Inferior parietal cortex (tissue), 1 donor: ENCODE measurements at regions not wholly inside any gene's neighbourhood (a gene's known extent, or its start where the extent isn't known, plus 50 kb on each side); places are given as distances from the start of the nearest gene placed in this dataset.
A peak's percentile ranks its signal among the peaks of the same experiment; 100 is the strongest.

Source experiments
- DNase-seq: peaks from one replicate; pipeline ENCODE4 v3.0.0-alpha.2; 2016; ENCODE audit errors: extremely low spot score

- no peak for DNase-seq
Measured at GRCh38 chr2:64338910-64339500, 115.0 kb upstream of the LGALSL start.

GRCh38 chr2:64341461-64341860 lies 112.5 kb upstream of the LGALSL start:
- DNase-seq, result no peak

GRCh38 chr2:64342195-64343099 lies 111.5 kb upstream of the LGALSL start:
- no peak for DNase-seq

DNA sequence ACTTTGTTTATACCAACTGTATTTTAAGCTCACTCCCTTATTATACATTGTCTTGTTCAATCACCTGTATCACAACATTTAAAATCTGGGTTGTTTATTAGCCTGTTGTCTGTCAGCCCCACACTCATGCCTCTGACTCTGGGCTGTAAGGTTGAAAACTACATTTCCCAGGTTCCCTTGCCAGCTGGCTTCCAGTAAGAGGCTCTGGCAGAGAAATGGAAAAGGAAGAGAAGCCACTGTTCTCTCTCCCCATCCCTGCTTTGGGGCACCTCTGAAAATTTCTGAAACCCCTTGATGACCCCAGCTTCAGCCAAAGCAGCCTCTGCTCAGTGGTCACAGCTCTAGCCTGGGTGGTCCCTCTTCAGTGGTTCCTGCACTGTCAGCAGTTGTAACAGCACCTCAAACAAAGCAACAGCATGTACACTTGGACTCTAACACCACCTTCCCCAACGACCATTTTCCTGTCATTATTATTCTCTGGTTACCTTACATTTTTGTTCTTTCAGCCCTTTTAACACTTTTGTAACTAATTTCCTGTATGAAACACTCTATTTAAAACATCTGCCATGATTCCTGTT lies 108.9 kb upstream of the LGALSL start:
- no peak for DNase-seq

GRCh38 chr2:64345998-64346397 lies 108.0 kb upstream of the LGALSL start:
- DNase-seq, result no peak

DNA sequence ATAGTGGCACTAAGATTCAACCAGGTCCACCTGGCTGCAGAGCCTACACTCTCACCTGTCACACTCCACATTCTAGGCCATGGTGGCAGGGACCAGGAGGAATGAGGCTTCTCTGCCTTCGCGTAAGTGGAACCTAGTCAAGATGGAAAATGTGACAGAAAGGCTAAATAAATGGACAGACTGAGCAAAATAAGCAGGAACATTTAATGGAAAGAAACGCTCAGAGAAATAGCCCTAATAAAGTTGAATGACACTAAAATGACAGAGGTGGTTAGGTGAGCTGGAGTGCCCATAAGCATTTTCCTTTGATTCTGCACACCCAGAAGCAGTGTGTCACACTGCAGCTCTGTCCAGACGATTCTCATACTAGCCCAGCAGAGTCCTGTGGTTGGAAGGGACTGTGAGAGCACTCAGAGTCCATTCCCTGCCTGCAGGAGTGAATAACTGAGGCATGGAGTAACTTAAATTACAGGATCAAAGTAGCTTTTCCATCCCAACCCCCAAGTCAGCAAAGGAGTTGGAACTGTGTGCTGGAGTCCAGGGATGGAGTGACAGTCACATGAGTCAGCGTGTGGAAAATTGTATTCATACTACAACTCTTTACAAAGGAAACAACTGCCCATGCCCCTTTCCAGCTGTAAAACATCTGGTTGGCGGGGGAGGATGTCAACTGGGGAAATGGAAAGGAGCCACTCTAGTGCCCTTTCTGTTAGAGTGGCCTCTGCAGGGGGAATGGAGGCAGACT lies 105.4 kb upstream of the LGALSL start:
- no peak for DNase-seq

GRCh38 chr2:64349131-64349530 lies 104.8 kb upstream of the LGALSL start:
- no peak for DNase-seq

DNA sequence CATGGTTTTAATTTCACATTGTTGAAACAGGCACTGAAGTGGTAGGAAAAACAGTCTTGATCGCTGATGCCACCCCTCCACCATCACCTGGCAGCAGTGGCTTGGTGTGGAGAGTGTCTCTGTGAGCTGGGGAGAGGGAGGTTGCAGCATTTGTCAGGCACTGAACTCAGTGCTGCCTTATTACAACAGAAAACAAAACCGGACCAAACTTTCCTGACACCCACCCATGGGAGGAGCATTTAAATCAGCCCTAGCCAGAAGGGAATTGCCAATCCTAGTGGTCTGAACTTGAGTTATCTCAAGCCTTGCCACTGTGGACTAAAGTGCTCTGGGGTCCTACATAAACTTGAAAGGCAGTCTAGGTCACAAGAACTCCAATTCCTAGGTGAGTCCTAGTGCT lies 103.0 kb upstream of the LGALSL start:
- DNase-seq, result no peak

GRCh38 chr2:64352292-64352691 lies 101.7 kb upstream of the LGALSL start:
- no peak for DNase-seq

DNA sequence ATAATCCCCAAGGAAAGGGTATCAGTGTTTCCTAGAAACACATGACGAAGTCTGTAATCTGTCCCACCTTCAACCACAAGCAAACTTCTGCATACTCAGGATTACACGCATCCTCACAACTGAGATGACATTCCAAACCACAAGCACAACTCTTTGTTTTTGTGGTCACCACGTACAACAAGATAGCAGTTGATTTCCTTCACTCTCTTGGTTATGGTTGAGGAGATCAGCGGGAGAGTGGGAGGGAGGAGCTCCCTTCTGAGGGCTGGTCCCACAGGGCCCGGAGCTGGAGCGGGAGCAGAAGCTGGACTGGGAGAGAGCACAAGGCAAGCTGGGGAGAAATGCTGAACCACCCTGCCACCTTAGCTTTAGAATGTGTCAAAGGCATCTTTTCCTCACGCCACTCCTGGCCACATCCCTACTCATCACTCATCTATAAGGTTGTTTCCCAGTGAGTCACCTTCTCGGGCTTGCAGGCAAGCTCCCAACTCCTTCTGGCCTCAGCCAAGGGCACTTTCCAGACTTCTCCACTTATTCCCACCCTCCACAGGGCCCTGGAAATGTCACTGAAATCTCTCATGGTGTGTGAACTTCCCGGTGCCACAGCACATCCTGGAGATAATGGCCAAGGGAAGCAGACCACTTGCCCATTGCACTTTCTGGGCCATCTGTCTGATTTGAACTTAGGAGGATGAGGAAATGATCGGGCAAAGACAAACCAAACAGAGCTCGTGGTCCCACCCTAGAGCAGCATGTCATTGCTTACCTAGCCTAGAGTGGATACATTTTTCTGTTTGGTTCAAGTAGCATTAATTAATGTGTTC lies 98.9 kb upstream of the LGALSL start:
- DNase-seq, result peak; percentile 15

DNA sequence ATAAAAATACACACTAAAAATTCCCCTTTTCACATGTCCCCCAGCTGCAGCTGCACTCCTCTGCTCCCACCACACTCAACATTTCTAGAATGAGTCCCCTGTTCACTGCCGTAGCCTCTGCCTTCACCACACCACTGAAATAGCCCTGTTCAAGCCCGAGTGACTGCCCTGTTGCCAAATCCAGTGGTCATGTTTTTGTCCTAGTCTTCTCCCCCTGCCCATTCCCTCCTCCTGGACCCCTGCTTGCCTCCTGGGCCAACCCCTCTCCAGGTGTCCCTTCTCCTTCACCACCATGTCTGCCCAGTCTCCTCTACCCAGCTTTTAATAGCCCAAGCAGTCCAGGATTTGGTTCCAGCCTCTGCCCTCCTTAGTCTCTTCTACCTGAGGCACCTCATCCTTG lies 97.1 kb upstream of the LGALSL start:
- DNase-seq, result no peak

GRCh38 chr2:64359171-64359891 lies 94.6 kb upstream of the LGALSL start:
- no peak for DNase-seq

DNA sequence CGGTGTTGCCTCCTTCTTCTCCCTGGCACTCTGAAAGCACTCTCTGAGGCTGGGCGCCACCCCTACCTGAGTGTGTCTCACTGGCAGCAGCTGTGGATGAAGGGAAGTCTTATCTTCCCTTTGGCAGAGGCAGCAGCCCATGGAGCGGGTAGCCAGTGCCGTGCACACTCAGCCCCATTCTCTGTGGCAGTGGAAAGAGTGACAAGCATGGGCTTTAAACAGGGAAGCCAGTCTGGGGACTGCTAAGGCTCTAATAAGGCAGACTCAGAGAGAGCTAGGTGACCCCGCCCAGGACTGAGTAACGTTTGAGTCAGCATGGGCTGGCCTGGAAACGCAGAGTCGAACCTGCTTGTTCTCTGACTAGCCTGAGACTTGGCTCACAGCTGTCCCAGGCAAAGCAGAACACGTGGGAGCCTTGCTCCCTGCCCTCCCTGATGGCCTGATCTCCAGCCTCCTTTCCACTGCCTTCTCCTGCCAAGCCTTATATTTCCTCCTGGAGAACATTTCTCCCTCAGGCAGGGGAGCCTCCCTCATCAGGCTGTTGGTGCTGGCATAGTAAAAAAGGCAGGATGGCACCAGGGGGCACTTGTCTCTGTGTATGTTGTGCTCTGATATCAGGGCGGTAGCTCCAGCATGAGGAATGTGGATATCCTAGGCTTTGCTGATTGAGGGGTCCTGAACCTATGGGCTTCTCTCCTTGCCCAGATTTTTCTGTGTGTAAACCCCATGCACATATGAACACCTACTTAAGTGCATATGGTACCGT lies 93.9 kb upstream of the LGALSL start:
- no peak for DNase-seq

GRCh38 chr2:64361151-64361938 lies 92.6 kb upstream of the LGALSL start:
- no peak for DNase-seq

- DNase-seq, result no peak
Measured at GRCh38 chr2:64362562-64363026, 91.4 kb upstream of the LGALSL start.

GRCh38 chr2:64363140-64363539 lies 90.8 kb upstream of the LGALSL start:
- no peak for DNase-seq

GRCh38 chr2:64363848-64364247 lies 90.1 kb upstream of the LGALSL start:
- no peak for DNase-seq

DNA sequence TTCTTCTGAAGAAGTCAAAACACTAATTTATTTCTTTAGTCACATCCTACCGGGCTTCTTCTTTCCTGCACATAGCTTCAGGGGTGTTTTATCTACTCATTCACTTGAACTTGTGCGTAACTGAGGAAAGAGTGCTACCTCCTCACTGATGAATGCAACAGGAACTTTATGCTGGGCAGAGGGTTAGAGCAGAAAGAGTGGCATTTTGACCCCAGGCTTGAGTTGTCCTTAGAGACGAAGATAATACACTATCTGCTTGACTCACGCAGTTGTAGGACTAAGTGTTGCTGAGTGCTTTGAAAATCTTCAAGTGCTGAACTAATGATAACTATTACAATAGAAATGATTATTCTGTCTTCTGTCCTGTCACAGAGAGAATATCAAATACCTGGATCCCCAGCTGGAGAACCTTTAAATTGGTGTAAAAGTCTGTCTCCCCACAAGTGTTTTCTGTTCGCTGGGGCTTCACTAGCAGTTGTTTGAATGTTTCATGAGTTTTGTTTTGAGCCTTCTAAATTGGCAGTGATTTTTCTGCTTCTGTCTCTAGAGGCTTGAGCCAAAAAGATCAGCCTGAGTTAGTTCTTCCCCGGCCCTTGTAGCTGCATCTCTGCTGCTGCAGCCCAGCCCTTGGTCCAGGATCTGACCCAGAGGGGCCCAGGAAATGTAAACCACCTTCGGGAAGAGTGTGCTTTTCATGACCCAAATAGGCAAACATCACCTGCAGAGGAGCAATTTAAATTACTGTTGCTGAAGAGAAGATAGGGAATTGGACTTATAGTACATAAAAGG lies 86.3 kb upstream of the LGALSL start:
- DNase-seq, result no peak
